ENCODE measurements at regions not wholly inside any gene's neighbourhood (a gene's known extent, or its start where the extent isn't known, plus 50 kb on each side); places are given as distances from the start of the nearest gene placed in this dataset.

GRCh38 chr16:26668026-26668425 lies 398.7 kb upstream of the C16orf82 start:
- no peaks in the 10 kb centered on the region for H3K27me3 ChIP-seq (ENCODE audit: control insufficient read depth, insufficient read depth, low read length)

DNA sequence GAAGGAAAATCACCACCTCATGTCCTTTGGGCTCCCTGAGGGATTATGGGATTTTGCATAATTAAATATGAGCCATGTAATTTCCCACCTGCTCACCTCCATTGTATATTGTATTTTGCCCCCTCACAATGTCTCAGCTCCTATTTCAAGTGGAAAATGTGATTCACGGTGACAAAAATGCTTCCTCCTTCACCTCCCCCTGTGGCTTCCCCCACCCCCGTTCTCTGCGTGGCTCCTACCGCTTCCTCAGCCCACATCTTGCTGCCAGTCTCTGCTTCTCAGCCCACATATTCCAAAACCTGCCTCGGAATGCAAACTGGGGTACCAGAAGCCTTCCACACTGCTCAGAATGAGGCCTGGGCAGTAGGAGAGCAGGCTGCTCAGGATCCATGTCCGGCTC lies 394.5 kb upstream of the C16orf82 start:
- Histone ChIP-seq H3K4me2 (ENCODE audit: extremely low read depth, insufficient read depth, low read length) (no peak overlapping the region), H3K79me2 (ENCODE audit: control insufficient read depth, insufficient read depth, low read length) (no peaks in the 10 kb centered on the region), H3K4me1 (ENCODE audit: control insufficient read depth, extremely low read depth, insufficient read depth, low read length) (no peaks in the 10 kb centered on the region), H4K20me1 (ENCODE audit: control insufficient read depth, extremely low read depth, insufficient read depth, low read length) (no peaks in the 10 kb centered on the region), H3K9me3 (ENCODE audit: control insufficient read depth, insufficient read depth, low read depth, low read length) (no peaks in the 10 kb centered on the region), H2AFZ (ENCODE audit: low read length) (no peak overlapping the region), H3K4me3 (replicated peaks in 1 of 4; ENCODE audit: control extremely low read depth in 1 of 4, insufficient read depth in 1 of 4, low read depth in 3 of 4, low read length in 4 of 4) (no peak overlapping the region), H3K9ac (ENCODE audit: insufficient read depth, low read length) (no peak overlapping the region), H3K27me3 (ENCODE audit: control insufficient read depth, insufficient read depth, low read length) (no peaks in the 10 kb centered on the region), H3K27ac (ENCODE audit: insufficient read depth, low read length) (no peak overlapping the region), H3K36me3 (ENCODE audit: control insufficient read depth, insufficient read depth, low read length) (no peaks in the 10 kb centered on the region)
- DNase-seq (ENCODE audit: low read depth in 2 of 2): no peak
- TF ChIP-seq EZH2 (IDR thresholded peaks at IDR 0.05; ENCODE audit: low read length, missing control alignments) (no peak), CTCF (conservative IDR thresholded peaks at IDR 0.05 in 1 of 2, IDR thresholded peaks at IDR 0.05 in 1 of 2; ENCODE audit: low read depth in 1 of 2, low read length in 2 of 2) (no peak)

More at GRCh38 chr16:26668026-26668425, 398.7 kb upstream of the C16orf82 start:
- Histone ChIP-seq H3K79me2 (ENCODE audit: control insufficient read depth, insufficient read depth, low read length) (no peaks in the 10 kb centered on the region), H2AFZ (ENCODE audit: low read length) (no peak overlapping the region), H3K4me1 (ENCODE audit: control insufficient read depth, extremely low read depth, insufficient read depth, low read length) (no peaks in the 10 kb centered on the region), H4K20me1 (ENCODE audit: control insufficient read depth, extremely low read depth, insufficient read depth, low read length) (no peaks in the 10 kb centered on the region), H3K27ac (ENCODE audit: insufficient read depth, low read length) (no peak overlapping the region), H3K36me3 (ENCODE audit: control insufficient read depth, insufficient read depth, low read length) (no peaks in the 10 kb centered on the region), H3K9ac (ENCODE audit: insufficient read depth, low read length) (no peak overlapping the region), H3K4me3 (replicated peaks in 1 of 4; ENCODE audit: control extremely low read depth in 1 of 4, insufficient read depth in 1 of 4, low read depth in 3 of 4, low read length in 4 of 4) (no peak overlapping the region), H3K4me2 (ENCODE audit: extremely low read depth, insufficient read depth, low read length) (no peak overlapping the region), H3K9me3 (ENCODE audit: control insufficient read depth, insufficient read depth, low read depth, low read length) (no peaks in the 10 kb centered on the region)
- no peak for TF ChIP-seq EZH2 (IDR thresholded peaks at IDR 0.05; ENCODE audit: low read length, missing control alignments)
- TF ChIP-seq CTCF (conservative IDR thresholded peaks at IDR 0.05 in 1 of 2, IDR thresholded peaks at IDR 0.05 in 1 of 2; ENCODE audit: low read depth in 1 of 2, low read length in 2 of 2): no peak
- DNase-seq (ENCODE audit: low read depth in 2 of 2): no peak

DNA sequence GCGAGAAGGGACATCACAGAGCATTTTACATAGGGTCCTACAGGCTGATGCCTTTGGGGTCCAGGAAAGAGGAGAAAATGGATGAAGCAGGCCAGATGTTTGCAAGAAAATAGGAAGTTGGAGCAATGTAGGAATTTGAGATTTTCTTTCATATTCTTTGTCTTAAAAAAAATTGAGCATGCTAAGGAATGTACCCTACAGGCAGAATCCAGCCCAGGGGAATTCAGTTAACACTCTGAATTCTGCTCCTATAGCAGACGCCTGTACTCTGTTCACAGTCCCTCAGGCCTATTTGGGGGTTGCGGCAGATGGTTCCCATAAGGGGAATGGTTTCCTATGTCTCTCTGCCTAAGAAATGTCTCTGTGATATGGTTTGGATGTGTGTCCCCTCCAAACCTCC lies 393.7 kb upstream of the C16orf82 start:
- TF ChIP-seq CTCF (conservative IDR thresholded peaks at IDR 0.05 in 1 of 2, IDR thresholded peaks at IDR 0.05 in 1 of 2; ENCODE audit: low read depth in 1 of 2, low read length in 2 of 2): no peak
- TF ChIP-seq EZH2 (IDR thresholded peaks at IDR 0.05; ENCODE audit: low read length, missing control alignments): no peak
- Histone ChIP-seq H3K27me3 (ENCODE audit: control insufficient read depth, insufficient read depth, low read length) (no peaks in the 10 kb centered on the region), H3K79me2 (ENCODE audit: control insufficient read depth, insufficient read depth, low read length) (no peaks in the 10 kb centered on the region), H3K4me1 (ENCODE audit: control insufficient read depth, extremely low read depth, insufficient read depth, low read length) (no peaks in the 10 kb centered on the region), H3K27ac (ENCODE audit: insufficient read depth, low read length) (no peak overlapping the region), H3K36me3 (ENCODE audit: control insufficient read depth, insufficient read depth, low read length) (no peaks in the 10 kb centered on the region), H3K4me3 (replicated peaks in 1 of 4; ENCODE audit: control extremely low read depth in 1 of 4, insufficient read depth in 1 of 4, low read depth in 3 of 4, low read length in 4 of 4) (no peak overlapping the region), H4K20me1 (ENCODE audit: control insufficient read depth, extremely low read depth, insufficient read depth, low read length) (no peaks in the 10 kb centered on the region), H2AFZ (ENCODE audit: low read length) (no peak overlapping the region), H3K9ac (ENCODE audit: insufficient read depth, low read length) (no peak overlapping the region), H3K4me2 (ENCODE audit: extremely low read depth, insufficient read depth, low read length) (no peak overlapping the region), H3K9me3 (ENCODE audit: control insufficient read depth, insufficient read depth, low read depth, low read length) (no peaks in the 10 kb centered on the region)
- DNase-seq (ENCODE audit: low read depth in 2 of 2): no peak

Measured in fibroblast of lung (primary cell).